ENCODE measurements at regions not wholly inside any gene's neighbourhood (a gene's known extent, or its start where the extent isn't known, plus 50 kb on each side); places are given as distances from the start of the nearest gene placed in this dataset.
"Not testable (repeated sequence)": the region's sequence is repeated elsewhere in the genome, so short reads cannot be mapped to it uniquely, and the experiment has no call there.

- DNase-seq: no peak
These were observed 62.9 kb downstream of the ACKR3 start for GRCh38 chr2:236632295-236633218.

- DNase-seq: no peak
These were observed 63.6 kb downstream of the ACKR3 start for GRCh38 chr2:236633219-236633570.

GRCh38 chr2:236633775-236634560, 64.3 kb downstream of the ACKR3 start:
- DNase-seq: no peak

GRCh38 chr2:236636261-236636660, 66.6 kb downstream of the ACKR3 start:
- DNase-seq: no peak

- no peak for DNase-seq
These were observed 67.3 kb downstream of the ACKR3 start for GRCh38 chr2:236636714-236637470.

- DNase-seq: no peak
These were observed 68.3 kb downstream of the ACKR3 start for GRCh38 chr2:236637686-236638569.

GRCh38 chr2:236638707-236639106, 69.1 kb downstream of the ACKR3 start:
- no peak for DNase-seq

- no peak for DNase-seq
These were observed 70.0 kb downstream of the ACKR3 start for GRCh38 chr2:236639461-236640235.

GRCh38 chr2:236641051-236641726, 71.6 kb downstream of the ACKR3 start:
- no peak for DNase-seq

- no peak for DNase-seq
These were observed 72.5 kb downstream of the ACKR3 start for GRCh38 chr2:236642125-236642524.

- DNase-seq: no peak
These were observed 73.1 kb downstream of the ACKR3 start for GRCh38 chr2:236642584-236643291.

- DNase-seq: no peak
These were observed 73.9 kb downstream of the ACKR3 start for GRCh38 chr2:236643480-236643879.

- no peak for DNase-seq
These were observed 74.4 kb downstream of the ACKR3 start for GRCh38 chr2:236644067-236644466.

GRCh38 chr2:236644502-236644911, 74.9 kb downstream of the ACKR3 start:
- no peak for DNase-seq

GRCh38 chr2:236645141-236645540, 75.5 kb downstream of the ACKR3 start:
- DNase-seq: not testable (repeated sequence)

GRCh38 chr2:236646441-236646840, 76.8 kb downstream of the ACKR3 start:
- no peak for DNase-seq

GRCh38 chr2:236646871-236647270, 77.2 kb downstream of the ACKR3 start:
- DNase-seq: no peak

GRCh38 chr2:236647621-236648020, 78.0 kb downstream of the ACKR3 start:
- DNase-seq: no peak

- no peak for DNase-seq
These were observed 84.2 kb downstream of the ACKR3 start for GRCh38 chr2:236653863-236654262.

GRCh38 chr2:236654496-236654895, 84.9 kb downstream of the ACKR3 start:
- no peak for DNase-seq
